ENCODE measurements at regions not wholly inside any gene's neighbourhood (a gene's known extent, or its start where the extent isn't known, plus 50 kb on each side); places are given as distances from the start of the nearest gene placed in this dataset.
A peak's percentile ranks its signal among the peaks of the same experiment; 100 is the strongest.

DNA sequence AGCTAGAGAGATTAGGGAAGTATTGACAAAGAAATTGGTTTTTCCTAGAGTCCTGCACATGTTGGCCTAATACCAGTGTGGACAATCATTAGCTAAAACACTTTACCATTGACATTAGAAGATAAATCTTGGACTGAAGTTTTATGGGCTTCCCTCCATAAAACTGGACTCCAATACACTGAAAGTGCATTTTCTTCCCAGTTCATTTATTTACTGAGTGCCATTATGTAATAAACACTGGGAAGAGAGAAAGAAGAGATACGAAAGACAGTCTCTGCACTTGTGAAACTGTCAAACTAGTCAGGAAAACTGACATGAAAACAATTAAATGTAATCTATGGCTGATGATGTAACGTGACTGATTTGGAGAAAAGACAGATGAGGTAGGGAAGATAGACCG lies 539.3 kb downstream of the ZNF608 start:
- no peaks in the 10 kb centered on the region for H3K36me3 ChIP-seq
- H3K27me3 ChIP-seq = no peaks in the 10 kb centered on the region
- H3K27ac ChIP-seq = no peak overlapping the region
- 87 to 91% methylated on average over 3 of the region's 3 CpGs for WGBS, 2 donors
- TF ChIP-seq CTCF (IDR thresholded peaks at IDR 0.05) (no peak), POLR2A (IDR thresholded peaks at IDR 0.05) (no peak)
- no peak overlapping the region for H3K4me3 ChIP-seq (replicated peaks in 1 of 3)
- H3K4me1 ChIP-seq = no peaks in the 10 kb centered on the region
- DNase-seq = no peak
- intact Hi-C loops (cut with DNase I) = no loop called here
- no peaks in the 10 kb centered on the region for H3K9me3 ChIP-seq

DNA sequence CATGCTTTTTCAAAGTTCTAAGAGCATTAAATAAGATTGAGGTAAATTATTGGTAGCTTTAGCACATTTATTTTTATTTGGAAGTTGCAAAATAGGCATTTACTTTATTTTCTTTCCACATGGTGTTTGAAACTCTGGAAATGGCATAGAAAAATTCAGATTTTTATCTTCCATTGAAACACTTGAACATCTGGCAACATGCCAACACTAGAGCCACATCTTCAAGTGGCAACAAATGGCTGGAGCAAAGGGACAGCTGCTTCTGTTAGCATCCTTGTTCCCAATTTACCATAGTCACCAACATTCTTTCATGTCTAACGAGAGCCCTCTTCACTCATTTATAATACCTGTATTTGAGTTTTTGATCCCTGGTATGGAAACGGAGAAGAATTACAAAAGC lies 539.9 kb downstream of the ZNF608 start:
- TF ChIP-seq CTCF (IDR thresholded peaks at IDR 0.05) = no peak
- no peak for TF ChIP-seq POLR2A (IDR thresholded peaks at IDR 0.05)
- Histone ChIP-seq H3K4me1 (no peaks in the 10 kb centered on the region), H3K4me3 (replicated peaks in 1 of 3) (no peak overlapping the region), H3K27me3 (no peaks in the 10 kb centered on the region), H3K36me3 (no peaks in the 10 kb centered on the region), H3K27ac (no peak overlapping the region), H3K9me3 (no peaks in the 10 kb centered on the region)
- 29 to 59% methylated on average over 2 of the region's 2 CpGs for WGBS, 2 donors
- intact Hi-C loops (cut with DNase I) = no loop called here
- peak in 1 of 2 donors; percentile 2 for DNase-seq

DNA sequence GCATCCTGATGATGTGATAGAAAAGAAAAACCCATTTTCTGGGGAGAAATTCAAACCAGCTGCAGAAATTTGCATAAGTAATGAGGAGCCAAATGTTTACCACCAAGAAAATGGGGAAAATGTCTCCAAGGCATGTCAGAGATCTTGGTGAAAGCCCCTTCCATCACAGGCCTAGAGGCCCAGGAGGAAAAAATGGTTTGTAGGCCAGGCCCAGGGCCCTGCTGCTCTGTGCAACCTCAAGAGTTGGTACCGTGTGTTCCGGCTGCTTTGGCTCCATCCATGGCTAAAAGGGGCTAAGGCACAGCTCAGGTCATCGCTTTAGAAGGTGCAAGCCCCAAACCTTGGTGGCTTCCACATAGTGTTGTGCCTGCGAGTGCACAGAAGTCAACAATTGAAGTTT lies 543.1 kb downstream of the ZNF608 start:
- WGBS, 2 donors = 93 to 94% methylated on average over 4 of the region's 4 CpGs
- no peak for DNase-seq
- H3K36me3 ChIP-seq = no peaks in the 10 kb centered on the region
- no peaks in the 10 kb centered on the region for H3K9me3 ChIP-seq
- intact Hi-C loops (cut with DNase I) = no loop called here
- no peak overlapping the region for H3K27ac ChIP-seq
- no peak overlapping the region for H3K4me3 ChIP-seq (replicated peaks in 1 of 3)
- TF ChIP-seq CTCF (IDR thresholded peaks at IDR 0.05) (no peak), POLR2A (IDR thresholded peaks at IDR 0.05) (no peak)
- H3K4me1 ChIP-seq = no peaks in the 10 kb centered on the region
- H3K27me3 ChIP-seq = no peaks in the 10 kb centered on the region

DNA sequence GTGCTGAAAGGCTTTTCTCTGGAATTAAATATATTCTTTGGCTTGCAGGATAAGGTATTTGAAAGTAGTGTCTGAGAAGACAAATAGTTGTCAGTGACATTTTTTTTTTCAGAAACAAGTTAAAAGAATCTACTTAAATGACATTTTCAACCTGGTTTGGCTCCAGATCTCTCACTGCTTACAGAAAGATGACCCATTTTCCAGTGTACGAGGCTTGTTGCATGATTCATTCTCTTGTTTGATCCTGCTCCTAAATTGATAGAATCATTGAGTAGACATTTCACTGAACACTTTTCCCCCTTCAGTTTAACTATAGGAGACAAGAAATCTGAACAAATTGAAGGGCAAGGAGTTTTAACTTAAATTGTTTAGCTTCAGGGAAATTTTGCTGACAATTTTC lies 546.1 kb downstream of the ZNF608 start:
- Histone ChIP-seq H3K27me3 (no peaks in the 10 kb centered on the region), H3K4me3 (replicated peaks in 1 of 3) (no peak overlapping the region), H3K27ac (no peak overlapping the region), H3K9me3 (no peaks in the 10 kb centered on the region), H3K4me1 (no peaks in the 10 kb centered on the region), H3K36me3 (no peaks in the 10 kb centered on the region)
- intact Hi-C loops (cut with DNase I) = no loop called here
- WGBS, 2 donors = 59 to 76% methylated on average over 1 of the region's 1 CpG
- TF ChIP-seq POLR2A (IDR thresholded peaks at IDR 0.05) = no peak
- TF ChIP-seq CTCF (IDR thresholded peaks at IDR 0.05) = no peak
- DNase-seq = no peak

DNA sequence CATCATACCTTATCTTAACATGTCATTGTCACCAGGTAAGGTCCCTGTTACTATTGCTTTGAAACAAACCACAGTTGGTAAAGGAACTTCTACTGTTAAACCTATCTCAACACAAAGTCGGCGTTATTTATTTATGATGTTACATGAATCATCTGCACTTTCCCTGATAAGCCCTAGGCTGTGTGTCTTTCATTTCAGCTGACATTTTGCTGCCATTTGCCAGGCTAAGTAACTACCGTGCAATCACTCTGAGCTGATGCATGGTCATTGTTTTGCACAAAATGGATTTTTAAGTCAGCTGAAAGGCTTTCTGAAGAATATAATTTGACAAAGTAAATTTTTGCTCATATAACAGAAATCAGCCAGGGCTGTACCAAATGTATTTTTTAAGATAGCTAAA lies 546.5 kb downstream of the ZNF608 start:
- no peaks in the 10 kb centered on the region for H3K27me3 ChIP-seq
- no peak for DNase-seq
- intact Hi-C loops (cut with DNase I) = no loop called here
- H3K9me3 ChIP-seq = no peaks in the 10 kb centered on the region
- no peaks in the 10 kb centered on the region for H3K4me1 ChIP-seq
- no peak for TF ChIP-seq POLR2A (IDR thresholded peaks at IDR 0.05)
- TF ChIP-seq CTCF (IDR thresholded peaks at IDR 0.05) = no peak
- H3K27ac ChIP-seq = no peak overlapping the region
- 75 to 87% methylated on average over 3 of the region's 3 CpGs for WGBS, 2 donors
- no peak overlapping the region for H3K4me3 ChIP-seq (replicated peaks in 1 of 3)
- H3K36me3 ChIP-seq = no peaks in the 10 kb centered on the region

Data from thyroid gland (tissue), 4 donors.